ENCODE measurements at regions not wholly inside any gene's neighbourhood (a gene's known extent, or its start where the extent isn't known, plus 50 kb on each side); places are given as distances from the start of the nearest gene placed in this dataset.

DNA sequence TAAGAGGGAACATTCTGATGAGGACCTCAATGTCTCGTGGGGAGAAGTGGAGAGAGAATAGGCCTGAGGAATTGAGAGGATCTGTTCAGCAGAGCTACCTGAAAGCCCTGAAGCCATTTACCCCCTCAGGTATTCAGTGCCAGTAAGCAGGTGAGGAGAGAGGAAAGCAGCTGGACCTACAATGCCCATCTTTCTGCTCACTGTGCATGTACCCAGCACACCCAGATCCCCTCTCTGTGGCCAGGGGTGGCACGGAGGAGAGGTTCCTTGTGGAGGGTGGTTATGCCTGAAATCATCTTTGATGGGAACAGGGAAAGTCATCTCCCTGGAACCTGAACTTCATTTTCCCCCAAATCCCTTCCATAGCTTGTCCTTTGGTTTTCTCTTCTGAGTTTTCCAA is 277.8 kb upstream of the B3GAT1 start:
- TF ChIP-seq, protein P1, sequence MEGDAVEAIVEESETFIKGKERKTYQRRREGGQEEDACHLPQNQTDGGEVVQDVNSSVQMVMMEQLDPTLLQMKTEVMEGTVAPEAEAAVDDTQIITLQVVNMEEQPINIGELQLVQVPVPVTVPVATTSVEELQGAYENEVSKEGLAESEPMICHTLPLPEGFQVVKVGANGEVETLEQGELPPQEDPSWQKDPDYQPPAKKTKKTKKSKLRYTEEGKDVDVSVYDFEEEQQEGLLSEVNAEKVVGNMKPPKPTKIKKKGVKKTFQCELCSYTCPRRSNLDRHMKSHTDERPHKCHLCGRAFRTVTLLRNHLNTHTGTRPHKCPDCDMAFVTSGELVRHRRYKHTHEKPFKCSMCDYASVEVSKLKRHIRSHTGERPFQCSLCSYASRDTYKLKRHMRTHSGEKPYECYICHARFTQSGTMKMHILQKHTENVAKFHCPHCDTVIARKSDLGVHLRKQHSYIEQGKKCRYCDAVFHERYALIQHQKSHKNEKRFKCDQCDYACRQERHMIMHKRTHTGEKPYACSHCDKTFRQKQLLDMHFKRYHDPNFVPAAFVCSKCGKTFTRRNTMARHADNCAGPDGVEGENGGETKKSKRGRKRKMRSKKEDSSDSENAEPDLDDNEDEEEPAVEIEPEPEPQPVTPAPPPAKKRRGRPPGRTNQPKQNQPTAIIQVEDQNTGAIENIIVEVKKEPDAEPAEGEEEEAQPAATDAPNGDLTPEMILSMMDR (IDR thresholded peaks at IDR 0.05; ENCODE audit: borderline replicate concordance), result no peak
- DNase-seq, result no peak
- Histone ChIP-seq H3K9me3 (replicated peaks) (no peaks in the 10 kb centered on the region), H3K4me1 (no peaks in the 10 kb centered on the region), H3K36me3 (no peaks in the 10 kb centered on the region), H3K27me3 (ENCODE audit: low read depth) (peaks cover 79% of the 10 kb centered on the region), H3K27ac (replicated peaks) (no peak overlapping the region), H3K4me3 (no peak overlapping the region)
- intact Hi-C loops (cut with micrococcal nuclease), result no loop called here

DNA sequence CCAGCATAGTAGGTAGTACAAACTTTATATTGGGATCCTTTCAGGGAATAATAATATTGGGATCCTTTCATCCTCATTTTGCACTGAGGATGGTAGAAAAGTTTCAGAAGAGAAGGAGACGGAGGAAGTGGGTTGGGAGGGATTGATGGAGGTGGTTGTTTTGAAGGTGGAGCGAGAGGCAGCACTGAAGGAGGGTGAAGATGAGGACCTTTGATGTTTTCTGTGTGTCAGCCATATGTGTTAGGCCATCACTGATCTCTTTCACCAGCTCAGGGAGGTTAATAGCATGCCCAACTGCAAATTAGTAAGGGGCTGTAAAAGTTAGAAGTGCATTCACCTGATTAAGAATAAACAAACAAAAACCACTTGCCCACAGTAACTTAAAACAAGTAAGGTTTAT is 275.5 kb upstream of the B3GAT1 start:
- Histone ChIP-seq H3K27me3 (ENCODE audit: low read depth) (peaks cover 86% of the 10 kb centered on the region), H3K4me3 (no peak overlapping the region), H3K36me3 (no peaks in the 10 kb centered on the region), H3K27ac (replicated peaks) (no peak overlapping the region), H3K9me3 (replicated peaks) (no peaks in the 10 kb centered on the region), H3K4me1 (no peaks in the 10 kb centered on the region)
- no peak for DNase-seq
- TF ChIP-seq, protein P1 (IDR thresholded peaks at IDR 0.05; ENCODE audit: borderline replicate concordance), result no peak
- intact Hi-C loops (cut with micrococcal nuclease), result no loop called here

DNA sequence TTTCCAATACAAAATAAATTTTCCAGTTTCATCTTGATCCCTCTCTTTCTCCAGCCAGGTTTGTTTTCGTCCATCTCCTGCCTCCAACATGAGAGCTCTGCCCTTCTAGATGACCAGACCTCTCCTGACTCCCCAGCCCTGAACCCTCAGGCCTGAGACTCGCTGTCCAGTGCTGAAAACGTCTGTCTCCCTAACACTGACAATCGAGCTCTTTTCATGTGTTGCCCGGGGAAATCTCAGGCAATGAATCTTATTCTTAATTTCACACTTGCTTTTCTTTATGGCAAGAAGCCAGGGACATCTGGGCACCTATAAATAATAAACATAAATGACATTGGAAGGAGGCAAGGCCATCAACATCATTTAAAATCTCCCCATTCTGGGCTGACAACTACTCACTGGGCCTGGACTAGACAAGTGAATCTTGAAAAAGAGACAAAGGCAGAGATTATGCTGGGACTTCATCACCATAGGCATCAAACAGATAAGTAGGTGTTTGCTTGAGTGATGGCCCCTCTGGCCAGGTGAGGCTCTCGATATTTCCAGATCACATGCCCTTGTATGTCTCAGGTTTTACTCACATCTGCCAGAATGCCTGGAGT is 274.5 kb upstream of the B3GAT1 start:
- intact Hi-C loops (cut with micrococcal nuclease), result no loop called here
- Histone ChIP-seq H3K9me3 (replicated peaks) (no peaks in the 10 kb centered on the region), H3K27ac (replicated peaks) (no peak overlapping the region), H3K36me3 (no peaks in the 10 kb centered on the region), H3K4me3 (no peak overlapping the region), H3K4me1 (no peaks in the 10 kb centered on the region), H3K27me3 (ENCODE audit: low read depth) (peaks cover 86% of the 10 kb centered on the region)
- DNase-seq, result no peak
- TF ChIP-seq, protein P1 (IDR thresholded peaks at IDR 0.05; ENCODE audit: borderline replicate concordance), result no peak

DNA sequence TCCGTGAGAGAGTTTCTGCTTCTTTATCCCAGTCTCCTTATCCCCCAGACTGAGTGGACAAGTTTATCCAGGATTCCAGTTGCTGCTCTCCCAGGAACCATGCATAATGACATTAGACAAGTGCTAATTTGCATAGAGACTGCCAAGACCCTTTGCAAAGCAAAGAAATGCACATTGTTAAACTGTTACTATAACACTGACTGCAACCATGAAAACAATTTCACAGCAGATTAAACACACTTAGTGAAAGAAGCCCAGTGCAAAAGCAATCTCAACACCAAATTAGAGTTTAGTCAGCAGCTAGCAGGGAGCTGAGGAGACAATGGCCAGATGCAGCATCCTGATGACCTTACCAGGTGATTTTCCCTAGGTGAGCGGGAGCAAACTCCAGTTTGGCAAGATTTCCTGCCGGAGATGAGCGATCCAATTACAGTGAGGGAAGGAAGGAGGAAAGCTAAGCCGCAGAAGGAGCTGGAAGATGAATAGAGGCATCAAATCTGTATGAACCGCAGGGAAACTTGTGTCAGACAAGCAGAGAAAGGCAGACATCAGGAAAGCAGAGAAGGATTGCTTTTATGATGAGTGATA is 273.8 kb upstream of the B3GAT1 start:
- no peak for DNase-seq
- no peaks in the 10 kb centered on the region for H3K4me1 ChIP-seq
- TF ChIP-seq, protein P1 (IDR thresholded peaks at IDR 0.05; ENCODE audit: borderline replicate concordance), result no peak
- no peaks in the 10 kb centered on the region for H3K9me3 ChIP-seq (replicated peaks)
- intact Hi-C loops (cut with micrococcal nuclease), result no loop called here
- H3K36me3 ChIP-seq, result no peaks in the 10 kb centered on the region
- H3K4me3 ChIP-seq, result no peak overlapping the region
- H3K27ac ChIP-seq (replicated peaks), result no peak overlapping the region
- peaks cover 87% of the 10 kb centered on the region for H3K27me3 ChIP-seq (ENCODE audit: low read depth)

DNA sequence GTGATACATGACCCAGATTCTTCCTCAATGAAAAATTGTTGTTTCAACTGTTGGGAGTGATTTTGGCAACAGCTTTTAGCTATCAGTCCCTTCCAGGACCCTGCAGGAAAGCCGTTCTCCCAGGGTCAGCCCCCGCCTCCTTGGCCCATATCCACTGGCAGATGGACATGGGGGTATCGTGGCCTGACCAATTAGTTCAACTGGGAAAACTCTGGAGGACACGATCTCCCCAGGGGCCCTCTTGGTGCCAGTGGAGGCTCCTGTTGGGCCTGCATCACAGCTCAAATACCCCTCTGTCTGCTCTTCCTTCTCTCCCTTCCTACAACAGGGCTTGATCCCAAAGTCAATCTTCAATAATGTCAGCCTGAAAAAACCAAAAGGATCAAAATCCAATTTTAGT is 272.5 kb upstream of the B3GAT1 start:
- DNase-seq, result no peak
- intact Hi-C loops (cut with micrococcal nuclease), result no loop called here
- H3K9me3 ChIP-seq (replicated peaks), result no peaks in the 10 kb centered on the region
- H3K4me1 ChIP-seq, result no peaks in the 10 kb centered on the region
- H3K36me3 ChIP-seq, result no peaks in the 10 kb centered on the region
- H3K27me3 ChIP-seq (ENCODE audit: low read depth), result peaks cover 82% of the 10 kb centered on the region
- H3K4me3 ChIP-seq, result no peak overlapping the region
- no peak overlapping the region for H3K27ac ChIP-seq (replicated peaks)
- TF ChIP-seq, protein P1 (IDR thresholded peaks at IDR 0.05; ENCODE audit: borderline replicate concordance), result no peak

All from left ventricle myocardium inferior (tissue), 1 donor.